COR-L47 (cell line): ENCODE measurements at regions not wholly inside any gene's neighbourhood (a gene's known extent, or its start where the extent isn't known, plus 50 kb on each side); places are given as distances from the start of the nearest gene placed in this dataset.
"Not testable (repeated sequence)": the region's sequence is repeated elsewhere in the genome, so short reads cannot be mapped to it uniquely, and the experiment has no call there.

Experiments used
- DNase-seq: peaks from one replicate; lab custom pipeline; 2025; lab: John Stamatoyannopoulos, UW

GRCh38 chr1:96508233-96508632 lies 213.4 kb upstream of the PTBP2 start:
- DNase-seq: no peak

GRCh38 chr1:96509339-96509738 lies 212.2 kb upstream of the PTBP2 start:
- DNase-seq: no peak

- no peak for DNase-seq
These were observed 211.6 kb upstream of the PTBP2 start for GRCh38 chr1:96509951-96510350.

- no peak for DNase-seq
These were observed 211.2 kb upstream of the PTBP2 start for GRCh38 chr1:96510391-96510790.

GRCh38 chr1:96510911-96511310 lies 210.7 kb upstream of the PTBP2 start:
- DNase-seq: peak; percentile 28

GRCh38 chr1:96513136-96513535 lies 208.4 kb upstream of the PTBP2 start:
- no peak for DNase-seq

GRCh38 chr1:96515430-96515829 lies 206.2 kb upstream of the PTBP2 start:
- DNase-seq: no peak

GRCh38 chr1:96515925-96516324 lies 205.7 kb upstream of the PTBP2 start:
- DNase-seq: no peak

GRCh38 chr1:96519851-96520578 lies 201.6 kb upstream of the PTBP2 start:
- DNase-seq: no peak

GRCh38 chr1:96520579-96520947 lies 201.0 kb upstream of the PTBP2 start:
- no peak for DNase-seq

GRCh38 chr1:96521010-96521409 lies 200.6 kb upstream of the PTBP2 start:
- no peak for DNase-seq

- no peak for DNase-seq
These were observed 199.4 kb upstream of the PTBP2 start for GRCh38 chr1:96521994-96522760.

GRCh38 chr1:96522927-96523326 lies 198.7 kb upstream of the PTBP2 start:
- no peak for DNase-seq

GRCh38 chr1:96524100-96524499 lies 197.5 kb upstream of the PTBP2 start:
- DNase-seq: no peak

- no peak for DNase-seq
These were observed 195.7 kb upstream of the PTBP2 start for GRCh38 chr1:96525657-96526557.

- not testable (repeated sequence) for DNase-seq
These were observed 192.9 kb upstream of the PTBP2 start for GRCh38 chr1:96528672-96529071.

- no peak for DNase-seq
These were observed 187.8 kb upstream of the PTBP2 start for GRCh38 chr1:96533820-96534219.

GRCh38 chr1:96536581-96536980 lies 185.0 kb upstream of the PTBP2 start:
- DNase-seq: no peak

- no peak for DNase-seq
These were observed 183.4 kb upstream of the PTBP2 start for GRCh38 chr1:96538111-96538641.

- DNase-seq: no peak
These were observed 182.7 kb upstream of the PTBP2 start for GRCh38 chr1:96538883-96539282.

- DNase-seq: no peak
These were observed 180.1 kb upstream of the PTBP2 start for GRCh38 chr1:96541491-96541890.
